NCI-H2196 (cell line): ENCODE measurements at regions not wholly inside any gene's neighbourhood (a gene's known extent, or its start where the extent isn't known, plus 50 kb on each side); places are given as distances from the start of the nearest gene placed in this dataset.

Experiments
- DNase-seq: peaks from one replicate; lab custom pipeline; 2025; ENCODE audit not compliant: unreplicated experiment; lab: John Stamatoyannopoulos, UW

DNA sequence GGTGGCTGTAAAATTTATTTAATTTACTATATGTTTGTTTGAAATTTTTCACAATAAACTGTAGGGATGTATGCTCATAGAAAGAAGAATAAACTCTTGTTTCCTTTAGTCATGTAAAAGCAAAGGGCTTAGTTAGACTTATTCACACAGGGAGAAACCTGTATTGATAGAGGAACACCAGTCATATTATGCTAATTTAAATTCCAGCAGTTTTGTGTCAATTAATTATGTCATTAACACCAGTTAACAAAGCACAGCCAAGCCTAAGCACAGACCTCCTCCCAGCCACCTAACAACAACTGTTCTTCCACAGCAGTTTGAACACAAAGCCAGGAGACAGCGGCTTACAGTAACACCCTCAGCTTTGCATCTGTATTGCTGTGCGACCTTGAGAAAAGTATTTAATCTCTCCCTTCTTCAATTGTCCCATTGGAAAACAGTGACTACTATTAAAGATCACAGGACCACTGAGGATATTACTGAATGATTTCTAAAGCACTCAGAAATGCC lies 260.8 kb upstream of the RRP15 start:
- no peak for DNase-seq

DNA sequence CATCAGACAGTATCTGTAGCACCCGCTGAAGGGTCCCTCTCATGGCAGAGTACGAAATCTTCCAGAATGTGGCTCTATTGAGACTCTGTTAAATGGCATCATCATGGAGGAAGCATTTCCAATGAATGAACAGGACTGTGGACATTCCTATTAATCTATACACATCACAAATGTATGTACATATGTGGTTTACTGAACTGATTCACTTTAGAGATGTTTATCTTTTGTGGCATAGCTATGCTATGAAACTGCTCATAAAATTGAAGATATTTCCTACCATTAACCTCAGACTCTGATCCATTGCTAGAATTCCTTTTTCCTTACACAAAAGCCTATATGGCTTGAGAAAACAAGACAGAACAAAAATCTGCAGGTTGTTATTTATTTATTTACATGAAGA lies 259.6 kb upstream of the RRP15 start:
- DNase-seq, result no peak

DNA sequence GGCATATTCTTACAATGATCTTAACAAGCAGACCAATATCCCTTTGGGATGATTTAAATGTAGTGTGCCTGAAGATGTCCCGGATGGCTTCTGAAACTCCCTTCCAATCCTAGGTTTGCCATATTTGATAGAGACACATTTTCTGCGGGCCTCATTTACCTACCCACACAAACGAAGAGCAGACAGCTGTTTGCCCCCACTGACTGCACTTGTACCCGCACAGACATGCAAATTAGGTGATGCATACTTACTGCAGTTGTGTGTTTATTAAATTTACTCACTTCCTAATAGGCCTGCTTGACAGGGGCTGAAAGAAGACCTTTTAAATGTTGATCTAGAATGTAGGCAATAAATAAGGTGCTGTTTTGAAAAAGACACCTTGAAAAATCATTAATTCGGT lies 257.9 kb upstream of the RRP15 start:
- DNase-seq, result no peak

DNA sequence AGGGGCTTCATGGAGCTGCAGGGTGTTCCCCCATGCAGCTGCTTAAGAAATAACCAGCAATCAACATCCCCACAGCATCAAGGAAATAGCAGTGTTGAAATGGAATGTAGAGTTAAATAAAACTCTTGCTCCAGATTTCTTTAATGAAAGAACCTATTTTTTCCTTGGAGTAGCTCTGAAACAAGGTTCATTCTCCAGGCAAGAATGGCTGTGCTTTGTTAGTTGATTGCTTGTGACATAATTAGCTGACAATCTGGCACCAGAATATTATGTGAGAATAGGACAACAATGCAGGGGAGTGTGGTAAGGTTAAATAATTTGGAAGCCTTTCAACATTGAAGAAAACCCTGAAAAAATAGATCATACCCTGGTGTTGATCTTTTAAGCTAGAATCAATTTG lies 254.2 kb upstream of the RRP15 start:
- DNase-seq, result no peak

DNA sequence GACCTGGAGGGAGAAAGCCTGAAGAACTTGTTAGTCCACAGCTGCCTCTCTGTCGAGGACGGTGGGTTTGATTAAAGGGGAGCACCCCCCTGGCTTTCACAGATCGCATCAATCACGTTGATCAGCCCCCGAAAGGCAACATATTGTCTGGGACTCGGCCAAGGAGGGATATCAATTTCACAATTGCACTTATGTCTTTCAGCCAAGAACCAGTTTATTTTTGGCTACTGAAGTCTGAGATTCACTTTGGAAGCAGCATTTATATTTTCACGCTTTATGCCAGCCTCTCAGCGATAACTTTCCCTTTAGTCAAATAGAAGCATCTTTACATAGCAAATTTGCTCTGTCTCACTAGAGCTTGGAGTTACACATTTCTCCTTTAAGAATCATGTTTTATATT lies 253.2 kb upstream of the RRP15 start:
- DNase-seq, result no peak

DNA sequence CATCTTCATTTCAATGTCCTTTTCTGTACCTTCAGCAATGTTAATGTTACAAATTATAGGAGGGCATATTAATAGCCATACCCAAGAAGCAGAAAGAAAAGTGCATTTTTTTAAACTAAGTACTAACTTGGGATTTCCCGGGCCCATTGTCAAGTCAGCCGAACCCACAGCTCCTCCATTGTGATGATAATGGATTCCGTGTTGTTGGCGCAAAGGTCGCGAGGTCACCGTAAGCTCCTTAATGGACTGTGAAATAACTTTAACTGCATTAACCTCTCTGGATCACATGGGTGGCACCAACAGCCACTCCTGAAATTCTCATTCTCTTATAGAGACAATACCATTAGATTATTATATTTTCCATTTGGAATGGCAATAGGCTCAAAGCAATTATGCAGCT lies 250.6 kb upstream of the RRP15 start:
- DNase-seq, result no peak

DNA sequence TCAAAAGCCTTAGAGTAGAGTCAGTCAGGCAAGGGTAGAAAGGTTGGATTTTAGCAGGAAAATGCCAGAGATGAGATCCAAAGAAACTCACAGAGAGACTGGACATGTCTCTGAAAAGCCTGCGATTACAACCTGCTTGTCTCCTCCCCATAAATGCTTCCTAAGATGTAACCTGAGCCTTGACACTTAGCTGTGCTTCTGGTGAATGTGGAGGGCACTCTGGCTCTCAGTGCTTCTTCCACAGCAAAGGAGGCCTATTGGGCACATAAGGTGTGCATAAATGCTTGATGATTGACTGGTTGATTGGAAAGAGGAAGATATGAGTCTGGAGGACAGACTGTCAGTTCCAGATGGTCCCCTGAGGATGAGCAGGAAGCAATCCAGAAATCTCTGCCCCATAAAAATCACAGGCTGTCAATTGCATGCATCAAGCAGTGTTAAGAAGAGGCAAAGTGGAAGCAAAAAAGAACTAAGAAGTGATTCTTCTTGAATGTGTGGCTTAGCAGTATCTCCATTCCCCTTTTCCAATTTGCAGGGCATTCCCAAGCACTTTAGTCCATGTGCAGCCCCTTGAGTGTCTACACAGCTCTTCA lies 236.2 kb upstream of the RRP15 start:
- DNase-seq, result no peak

DNA sequence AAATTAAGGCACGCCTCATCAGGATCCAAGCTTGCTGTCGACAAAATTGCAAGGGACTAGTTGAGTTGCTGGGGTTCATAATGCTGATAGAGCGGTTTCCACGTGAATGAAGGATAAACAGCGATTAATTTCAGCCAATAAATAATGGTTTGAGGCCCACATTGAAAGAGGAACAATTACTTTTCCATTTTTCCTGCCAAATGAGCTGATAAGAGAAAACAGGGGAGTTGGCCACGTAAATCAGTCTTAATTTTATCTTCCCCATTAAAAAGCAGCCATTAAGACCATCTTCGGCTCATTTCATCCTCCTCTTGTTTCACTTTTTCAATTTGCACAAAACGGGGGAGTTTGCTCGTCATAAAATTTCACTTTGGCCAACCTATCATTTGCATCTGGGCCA lies 235.5 kb upstream of the RRP15 start:
- no peak for DNase-seq

DNA sequence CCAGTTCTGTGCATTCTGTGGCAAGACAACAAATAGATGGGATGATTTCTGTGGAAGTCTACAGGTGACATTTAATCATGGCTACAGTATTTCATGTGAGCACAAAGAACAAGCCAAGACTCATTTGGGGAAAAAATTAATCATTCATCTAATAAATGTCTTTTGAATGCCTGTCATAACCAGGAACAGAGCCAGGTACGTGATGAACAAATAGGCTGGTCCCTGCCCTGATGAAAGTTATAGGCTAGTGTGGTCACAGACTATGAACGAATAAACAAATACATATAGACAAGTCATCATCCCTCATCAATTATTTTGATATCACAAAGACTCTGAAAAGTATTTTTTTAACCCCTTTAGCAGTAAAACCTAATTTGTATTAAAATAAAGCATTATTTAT lies 226.4 kb upstream of the RRP15 start:
- no peak for DNase-seq

DNA sequence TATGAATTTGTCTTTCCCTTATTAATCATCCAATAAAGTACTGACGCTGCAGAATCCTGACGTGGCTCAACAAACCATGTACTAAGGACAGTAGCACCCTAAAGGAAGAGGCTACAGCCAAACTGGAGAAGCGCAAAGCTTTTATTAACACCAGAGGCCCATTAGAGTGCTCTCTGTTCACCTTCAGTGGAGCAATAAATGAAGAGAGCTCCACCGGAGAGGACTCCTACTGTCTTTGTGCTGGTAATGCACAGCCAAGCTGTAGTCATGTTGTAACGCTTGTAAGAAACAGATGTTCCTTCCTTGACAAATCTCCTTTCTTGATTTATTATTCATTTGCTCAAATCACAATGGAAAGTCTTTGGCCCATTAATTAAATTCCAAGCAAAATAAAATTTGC lies 220.7 kb upstream of the RRP15 start:
- no peak for DNase-seq

DNA sequence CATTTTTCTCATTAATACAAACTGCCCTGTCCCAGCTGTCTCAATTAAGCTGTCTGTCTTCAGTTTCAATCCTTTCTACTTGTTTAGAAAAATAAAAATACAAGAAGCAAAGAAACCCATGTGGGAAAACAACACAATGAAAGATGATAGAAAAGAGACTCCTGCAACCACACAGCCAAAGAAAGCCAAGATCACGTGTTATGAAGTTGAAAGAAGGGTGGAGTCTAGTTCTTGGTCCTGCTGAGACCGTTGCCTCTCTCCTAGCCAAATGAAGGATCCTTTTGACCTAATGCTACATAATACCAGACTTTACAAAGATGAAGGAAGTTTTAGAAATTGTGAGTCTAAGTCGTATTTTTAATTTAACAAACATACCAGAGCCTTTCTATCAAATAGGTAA lies 218.8 kb upstream of the RRP15 start:
- DNase-seq, result no peak

DNA sequence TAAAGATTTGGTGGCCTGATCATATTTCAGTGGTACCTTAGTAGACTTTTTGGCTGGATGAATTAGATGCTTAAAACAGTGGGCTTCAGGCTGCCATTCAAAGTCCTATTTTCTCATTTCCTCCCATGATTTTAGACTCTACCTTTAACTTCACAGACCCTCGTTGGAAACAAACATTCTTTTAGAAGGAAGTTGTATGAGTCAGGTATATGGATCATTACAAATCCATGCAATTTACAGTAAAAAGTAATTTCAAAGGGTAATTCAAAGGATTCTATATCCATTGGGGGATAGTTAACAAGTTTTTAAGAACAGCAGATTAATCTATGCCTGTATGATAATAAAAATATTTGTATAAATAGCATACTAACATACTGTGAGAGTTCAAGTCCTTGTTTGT lies 216.9 kb upstream of the RRP15 start:
- no peak for DNase-seq

DNA sequence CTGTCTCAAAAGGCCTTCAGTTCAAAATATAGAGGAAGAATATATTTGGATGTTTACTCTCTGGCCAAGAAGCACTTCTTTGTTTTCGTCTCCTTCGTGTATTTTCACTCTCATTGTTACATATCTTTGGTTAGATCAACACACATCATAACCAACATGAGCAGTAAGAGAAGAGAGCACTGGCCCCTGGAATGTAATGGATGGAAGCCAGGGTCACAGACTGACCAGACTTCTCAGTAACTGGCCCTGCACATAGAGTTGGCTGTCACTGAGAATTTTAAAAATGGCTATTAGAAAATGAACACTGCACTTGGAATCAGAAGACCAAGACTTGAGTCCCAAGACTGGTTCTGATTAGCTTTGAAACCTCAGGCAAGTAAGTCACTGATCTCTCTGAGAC lies 215.9 kb upstream of the RRP15 start:
- DNase-seq, result no peak

DNA sequence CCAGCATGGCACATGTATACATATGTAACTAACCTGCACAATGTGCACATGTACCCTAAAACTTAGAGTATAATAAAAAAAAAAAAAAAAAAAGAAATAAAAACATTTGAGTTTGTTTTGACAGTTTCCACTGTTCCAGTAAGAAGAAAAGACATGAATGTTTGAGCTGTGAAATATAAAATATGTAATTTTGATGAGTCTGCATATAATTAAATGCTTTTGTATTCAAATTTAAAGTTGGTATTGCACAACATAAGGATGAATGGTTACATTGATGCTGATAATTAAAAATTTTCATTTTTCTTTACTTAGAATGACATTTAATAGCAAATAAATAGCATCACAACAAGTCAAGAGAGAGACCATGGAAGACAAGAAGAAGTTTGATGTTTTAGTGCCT lies 212.0 kb upstream of the RRP15 start:
- no peak for DNase-seq

DNA sequence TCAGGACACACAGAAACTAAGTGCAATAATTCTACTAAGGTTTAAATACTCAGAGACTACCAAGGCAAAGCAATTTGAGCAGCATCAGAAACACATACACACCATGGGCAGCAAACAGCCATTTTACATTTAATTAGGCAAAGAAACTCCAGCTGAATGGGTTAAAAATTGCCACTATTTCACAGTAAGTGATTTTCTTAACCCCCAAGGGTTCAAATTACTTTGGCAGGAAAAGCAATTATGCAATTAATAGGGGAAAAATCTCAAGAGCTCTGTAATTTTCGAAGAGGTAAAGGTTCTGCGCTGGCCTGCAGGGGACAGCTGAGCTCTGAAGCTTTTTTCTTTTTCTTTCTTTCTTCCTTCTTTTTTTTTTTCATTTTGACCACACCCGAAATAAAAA lies 206.2 kb upstream of the RRP15 start:
- no peak for DNase-seq

DNA sequence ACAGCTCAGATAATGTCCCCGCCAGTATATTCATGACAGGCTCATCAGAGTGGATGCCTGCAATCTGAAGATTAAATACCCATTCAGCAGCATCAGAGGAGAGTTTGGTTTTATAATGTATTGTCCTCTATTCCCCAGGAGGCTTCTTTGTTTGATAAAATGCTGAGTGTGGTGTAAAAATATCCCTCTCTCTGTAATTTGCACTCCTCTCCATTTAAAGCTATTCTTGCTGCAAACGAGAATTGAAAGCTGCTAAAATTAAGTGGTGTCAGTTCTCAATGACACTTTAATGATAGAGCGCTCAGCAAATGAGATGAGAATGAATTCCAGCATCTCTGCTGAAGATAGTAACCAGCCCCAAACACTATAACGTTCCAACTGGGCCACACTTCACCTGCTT lies 205.7 kb upstream of the RRP15 start:
- DNase-seq, result no peak

DNA sequence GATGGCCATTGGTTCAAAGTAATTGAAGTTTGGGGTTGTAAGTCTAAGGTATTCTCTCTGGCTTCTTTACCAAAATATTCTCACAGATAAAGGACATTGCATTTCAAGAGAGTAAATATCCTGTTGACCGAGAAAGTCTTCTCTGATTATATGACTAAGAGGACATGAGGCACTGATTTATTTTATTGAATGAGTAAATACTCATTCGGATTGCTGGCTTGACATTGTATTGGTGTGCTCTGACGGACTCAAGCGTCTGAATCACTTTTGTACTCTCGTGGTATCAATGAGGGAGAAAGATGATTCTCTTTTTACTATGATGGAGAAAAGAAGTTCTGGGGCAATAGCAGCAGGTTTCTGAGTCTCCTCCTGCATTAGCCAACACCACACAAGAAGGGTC lies 205.3 kb upstream of the RRP15 start:
- no peak for DNase-seq

DNA sequence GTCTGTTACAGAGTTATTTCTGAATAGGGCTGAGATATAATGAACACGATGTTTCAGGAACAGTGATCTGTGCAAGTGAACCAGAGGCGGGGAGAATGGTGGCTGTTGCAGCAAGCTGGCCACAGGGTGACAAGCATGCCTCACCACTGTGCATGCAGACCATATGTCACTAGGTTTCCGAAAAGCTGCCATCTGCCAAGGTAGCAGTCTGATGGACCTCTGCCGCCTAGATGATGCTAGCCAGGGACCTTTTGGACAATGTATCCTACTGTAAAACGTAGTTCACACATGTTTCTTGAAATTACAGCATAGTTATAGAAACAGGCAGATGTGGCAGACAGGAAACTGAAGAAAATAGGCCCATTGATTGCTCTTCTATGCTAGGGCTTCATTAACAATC lies 204.2 kb upstream of the RRP15 start:
- no peak for DNase-seq

DNA sequence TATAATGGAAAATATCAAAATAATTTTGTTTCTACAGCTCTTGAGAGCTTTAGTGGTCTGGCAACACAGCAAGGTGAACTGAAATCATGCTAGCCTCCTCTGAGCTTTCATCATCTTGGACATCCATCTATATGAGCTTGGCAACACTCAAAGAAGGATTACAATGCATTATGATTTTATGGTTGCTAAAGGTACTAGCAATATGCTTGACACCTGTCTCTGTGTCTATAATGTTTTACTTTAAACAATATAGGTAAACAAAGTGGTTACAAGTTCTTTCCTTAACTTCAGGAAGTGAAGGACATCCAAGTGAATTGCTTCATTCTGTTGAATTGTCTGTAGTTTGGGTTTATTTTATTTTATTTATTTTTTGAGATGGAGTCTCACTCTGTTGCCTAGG lies 203.7 kb upstream of the RRP15 start:
- no peak for DNase-seq

DNA sequence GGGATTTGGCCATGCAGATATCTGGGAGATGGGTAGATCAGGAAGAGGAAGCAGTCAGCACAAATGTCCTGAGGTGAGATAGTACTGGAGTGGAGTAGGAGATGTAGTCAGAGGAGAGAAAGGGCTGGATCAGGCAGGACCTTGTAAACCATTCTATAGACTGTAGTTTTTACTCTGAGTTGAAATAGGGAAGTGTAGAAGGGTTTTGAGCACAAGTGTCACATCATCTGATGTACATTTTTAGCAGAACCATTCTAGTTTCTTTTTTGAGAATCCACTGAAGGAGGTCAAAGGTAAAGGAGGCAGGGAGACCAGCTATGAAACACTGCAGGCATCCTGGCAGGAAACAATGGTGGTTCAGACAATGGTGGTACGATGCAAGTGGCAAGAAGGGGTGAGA lies 194.6 kb upstream of the RRP15 start:
- no peak for DNase-seq

DNA sequence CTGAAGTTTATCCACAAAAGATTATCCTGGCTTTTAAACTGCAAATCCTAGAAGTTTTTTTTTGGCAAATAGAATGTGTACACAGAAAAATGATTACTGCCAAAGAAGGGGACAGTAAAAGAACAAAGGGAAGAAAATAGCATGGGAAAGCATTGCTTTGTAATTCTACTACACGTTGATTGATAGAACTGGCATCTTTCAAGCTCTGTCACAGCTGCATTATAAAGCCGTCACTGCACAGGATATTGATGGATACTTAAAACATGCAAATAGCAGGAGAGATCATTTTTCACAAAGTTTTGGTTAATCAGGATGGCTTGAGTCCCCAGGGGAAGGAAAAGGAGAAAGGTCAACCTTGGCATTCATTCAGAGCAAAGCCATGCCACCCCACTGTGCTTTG lies 183.7 kb upstream of the RRP15 start:
- no peak for DNase-seq

DNA sequence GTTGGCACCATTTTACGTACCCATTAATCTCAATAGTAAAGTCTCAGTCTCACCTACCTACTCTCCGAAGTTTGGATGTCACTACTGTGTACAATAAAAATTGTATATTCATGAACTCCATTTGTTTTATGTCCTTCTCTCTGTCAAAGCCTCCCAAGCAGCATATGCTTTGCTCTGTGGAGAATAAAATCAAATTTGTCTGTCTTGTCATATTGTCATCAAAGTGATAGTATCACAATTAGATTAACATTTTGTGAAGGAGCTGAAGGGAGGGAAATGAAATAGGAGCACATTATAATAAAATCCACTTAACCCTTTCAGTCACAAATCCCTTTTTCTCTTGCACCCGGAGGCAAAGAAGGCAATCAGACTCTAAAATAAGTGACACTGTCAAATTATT lies 177.1 kb upstream of the RRP15 start:
- DNase-seq, result no peak

DNA sequence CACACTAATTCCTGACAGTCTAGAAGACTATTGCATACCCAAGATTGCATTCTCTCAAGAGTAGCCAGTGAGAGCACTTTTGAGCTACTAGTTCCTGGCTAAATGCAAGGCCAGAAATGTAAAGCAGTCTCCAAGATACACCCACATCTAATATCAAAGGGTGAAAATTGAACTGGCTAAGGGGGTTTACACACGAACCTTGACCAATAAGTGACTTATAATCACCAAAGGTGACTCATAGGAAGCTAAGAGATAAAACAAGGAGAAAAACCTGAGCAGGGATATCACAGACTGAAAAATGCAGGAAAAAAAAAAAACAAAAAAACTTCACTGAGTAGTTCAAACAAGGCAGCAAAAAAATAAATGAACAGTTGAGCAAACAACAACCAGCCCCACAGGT lies 172.2 kb upstream of the RRP15 start:
- DNase-seq, result no peak

DNA sequence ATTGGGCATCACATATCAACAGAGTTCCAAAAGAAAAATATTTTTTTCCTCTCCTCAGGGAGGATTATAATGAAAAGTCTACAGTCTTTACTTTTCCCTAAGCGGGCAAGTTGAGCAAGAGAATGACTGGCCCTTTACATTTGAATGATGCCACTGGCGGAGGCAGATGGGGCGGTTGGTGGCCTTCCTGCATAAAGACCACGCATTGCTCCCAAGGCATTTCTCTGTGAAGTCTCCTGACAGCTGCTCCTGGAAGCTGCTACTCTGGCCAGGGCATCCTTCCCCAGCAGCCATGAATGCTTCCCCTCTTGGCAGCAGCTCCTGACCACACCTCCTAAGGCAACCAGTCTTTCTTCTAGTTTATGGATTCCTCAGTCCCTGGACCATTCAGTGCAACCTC lies 161.1 kb upstream of the RRP15 start:
- DNase-seq, result no peak
